ENCODE measurements at regions not wholly inside any gene's neighbourhood (a gene's known extent, or its start where the extent isn't known, plus 50 kb on each side); places are given as distances from the start of the nearest gene placed in this dataset.

DNA sequence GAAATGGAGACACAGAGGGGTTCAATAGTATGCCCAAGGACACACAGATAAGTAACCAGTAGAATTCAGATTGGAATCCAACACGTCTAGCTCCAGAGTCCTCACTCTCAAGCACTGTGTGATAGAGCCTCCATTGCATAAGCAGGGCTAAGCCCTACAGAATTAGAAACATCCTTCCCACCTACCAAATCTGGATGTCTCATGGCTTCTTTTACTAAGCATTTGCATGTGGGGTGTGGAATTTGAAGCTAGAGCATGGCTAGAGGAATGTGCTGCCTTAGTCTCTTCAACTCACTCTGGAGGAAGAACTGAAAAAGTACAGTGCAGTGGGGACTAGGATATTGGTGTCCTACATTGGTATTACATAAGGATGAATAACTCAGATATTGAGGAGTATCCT, 119.4 kb downstream of the MFAP3L start:
- DNase-seq (no peak), ATAC-seq (ENCODE audit: low read depth) (no peak)
- H2BK5ac ChIP-seq (ENCODE audit: low read depth, low read length, poor library complexity, severe bottlenecking) = no peak overlapping the region
- no peak overlapping the region for H2AFZ ChIP-seq (replicated peaks; ENCODE audit: low read length, poor library complexity)
- WGBS, 2 experiments (ENCODE audit: extremely low coverage in 2 of 2, insufficient read length in 1 of 2) = no CpG with 5 or more reads among the region's 1 CpG
- H3K27me3 ChIP-seq (ENCODE audit: control insufficient read depth, insufficient read depth, low read length) = no peaks in the 10 kb centered on the region
- no peaks in the 10 kb centered on the region for H3K4me1 ChIP-seq (ENCODE audit: control insufficient read depth, insufficient read depth, low read length)
- H2BK15ac ChIP-seq (ENCODE audit: low read depth, low read length) = no peak overlapping the region
- ChIA-PET POLR2A (ENCODE audit: unreplicated experiment) (no interaction called here), CTCF (no interaction called here)
- H4K5ac ChIP-seq (ENCODE audit: low read depth, low read length) = no peak overlapping the region
- H4K8ac ChIP-seq (ENCODE audit: low read depth in 2 of 2, low read length in 2 of 2) = no peak overlapping the region
- no peak overlapping the region for H3K9ac ChIP-seq (ENCODE audit: low read depth, low read length)
- BruUV-seq (replicated peaks) = no TSS peak
- H3K4ac ChIP-seq (ENCODE audit: low read depth, low read length) = no peak overlapping the region
- no peaks in the 10 kb centered on the region for H4K20me1 ChIP-seq (ENCODE audit: insufficient read depth, low read length)
- TF ChIP-seq MAFK (IDR thresholded peaks at IDR 0.05; ENCODE audit: low read depth, low read length) = no peak
- no peaks in the 10 kb centered on the region for H3K9me3 ChIP-seq (ENCODE audit: control insufficient read depth, insufficient read depth, low read length)
- no peak overlapping the region for H2AK5ac ChIP-seq (ENCODE audit: low read depth, low read length)
- H2BK20ac ChIP-seq (ENCODE audit: low read depth, low read length) = no peak overlapping the region
- intact Hi-C loops (cut with micrococcal nuclease) (no loop called here), dilution Hi-C loops (cut with HindIII; ENCODE audit: low sequenced_read_pairs, unreplicated experiment) (no loop called here), in situ Hi-C loops (cut with MboI; ENCODE audit: low sequenced_read_pairs) (no loop called here)
- no peak overlapping the region for H3K56ac ChIP-seq (ENCODE audit: extremely low read depth, insufficient read depth, low read length)
- no peak overlapping the region for H2BK120ac ChIP-seq (ENCODE audit: low read depth, low read length)
- H3K9me1 ChIP-seq (ENCODE audit: insufficient read depth, low read length) = no peaks in the 10 kb centered on the region
- no peak overlapping the region for H3K23ac ChIP-seq (ENCODE audit: low read depth, low read length)
- no peak overlapping the region for H3K4me2 ChIP-seq (ENCODE audit: low read depth, low read length)
- H4K91ac ChIP-seq (ENCODE audit: insufficient read depth, low read depth, low read length) = no peak overlapping the region
- no peak overlapping the region for H3K18ac ChIP-seq (ENCODE audit: low read depth, low read length)
- no peak overlapping the region for H3K4me3 ChIP-seq (ENCODE audit: insufficient read depth, low read depth, low read length)
- H3K14ac ChIP-seq (replicated peaks; ENCODE audit: low read depth, low read length) = no peak overlapping the region
- H2AK9ac ChIP-seq (replicated peaks; ENCODE audit: low read depth, low read length, poor library complexity) = no peak overlapping the region
- no peaks in the 10 kb centered on the region for H3K36me3 ChIP-seq (ENCODE audit: control insufficient read depth, insufficient read depth, low read length)
- H3K79me1 ChIP-seq (ENCODE audit: low read depth in 1 of 2, low read length in 2 of 2) = no peaks in the 10 kb centered on the region
- H3K27ac ChIP-seq (ENCODE audit: insufficient read depth, low read length) = no peak overlapping the region

Measured in IMR-90 (cell line).